Activated T-cell treated with anti-CD3 and anti-CD28 coated beads, Interleukin-2, amount 50 U/mL, for 4 hours (primary cell): ENCODE measurements at regions not wholly inside any gene's neighbourhood (a gene's known extent, or its start where the extent isn't known, plus 50 kb on each side); places are given as distances from the start of the nearest gene placed in this dataset.

Source experiments
- ATAC-seq, 2 donors: fragments of 200-7000 bp; cut with Tn5 transposase; one replicate each; pipeline ENCODE4 v1.10.0; 2021
- DNase-seq: peaks from one replicate; pipeline ENCODE4 v3.0.0-alpha.2; 2020
- H3K27me3 Mint-ChIP-seq: one replicate; pipeline ENCODE4 v1.8.0; 2021; ENCODE audit warnings: low read depth, mixed read lengths
- H3K36me3 Mint-ChIP-seq: one replicate; pipeline ENCODE4 v1.8.0; 2022; ENCODE audit warnings: mixed read lengths; ENCODE audit not compliant: insufficient read depth
- H3K4me1 Mint-ChIP-seq: one replicate; pipeline ENCODE4 v1.8.0; 2021; ENCODE audit warnings: low read depth, mixed read lengths
- H3K4me3 Mint-ChIP-seq: one replicate; pipeline ENCODE4 v1.8.0; 2021; ENCODE audit warnings: mild to moderate bottlenecking, moderate library complexity, mixed read lengths
- H3K9me3 Mint-ChIP-seq: one replicate; pipeline ENCODE4 v1.8.0; 2021; ENCODE audit warnings: mixed read lengths

DNA sequence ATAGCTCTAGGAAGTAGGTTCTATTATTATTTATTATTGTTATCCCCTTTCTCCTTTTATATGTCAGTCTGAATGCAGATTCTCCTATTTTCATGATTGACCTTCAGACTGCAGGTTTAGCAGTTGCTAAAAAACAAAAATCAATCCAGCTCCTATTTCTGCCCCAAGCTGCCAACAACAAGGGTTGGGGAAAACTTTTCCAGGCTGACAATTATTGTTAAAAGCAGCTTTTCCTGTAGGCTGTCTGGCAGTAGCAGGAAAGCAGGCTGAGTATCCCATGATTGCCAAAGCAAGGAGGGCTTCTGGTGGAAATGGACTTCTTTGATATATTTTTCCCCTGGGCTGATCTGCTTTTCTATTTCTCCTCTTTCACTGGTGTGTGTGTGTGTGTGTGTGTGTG is 78.0 kb upstream of the CTLA4 start:
- Mint-ChIP-seq H3K4me1 (peaks cover 2% of the 10 kb centered on the region), H3K36me3 (no peaks in the 10 kb centered on the region), H3K27me3 (no peaks in the 10 kb centered on the region), H3K4me3 (no peak overlapping the region), H3K9me3 (no peaks in the 10 kb centered on the region)
- DNase-seq: no peak
- ATAC-seq: no peak

DNA sequence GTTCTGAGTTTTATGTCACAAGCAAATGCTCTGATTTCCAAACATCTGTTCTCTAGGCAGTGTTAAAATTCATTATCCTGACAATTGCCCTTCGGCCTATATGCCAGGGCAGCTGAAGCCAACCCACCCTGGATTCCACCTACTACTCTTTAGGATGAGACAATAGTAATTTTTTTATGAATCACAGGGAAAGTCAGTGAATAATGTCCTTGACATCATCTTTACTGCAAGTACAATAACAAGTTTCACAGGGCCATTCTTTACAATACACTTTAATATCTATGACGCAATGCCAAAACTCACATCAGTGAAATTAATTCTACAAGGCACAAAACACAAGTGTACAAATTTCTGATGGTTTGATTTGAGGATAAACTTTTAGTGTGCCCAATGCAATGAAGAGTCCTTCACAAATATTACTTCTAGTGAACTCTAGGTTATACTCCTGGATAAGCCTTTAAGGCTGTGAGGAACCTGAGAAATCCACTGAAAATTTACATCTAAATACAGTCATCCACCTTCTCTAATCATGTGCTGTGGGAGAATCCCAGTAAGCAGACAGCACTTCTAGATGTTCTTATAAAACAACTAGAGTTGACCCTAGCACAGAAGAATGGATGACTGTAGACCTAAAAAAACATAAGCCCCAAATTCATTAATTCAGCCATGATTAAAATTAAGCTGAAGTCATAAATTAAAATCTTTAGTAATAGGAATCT is 77.3 kb upstream of the CTLA4 start:
- Mint-ChIP-seq H3K9me3 (no peaks in the 10 kb centered on the region), H3K36me3 (no peaks in the 10 kb centered on the region), H3K27me3 (no peaks in the 10 kb centered on the region), H3K4me1 (no peaks in the 10 kb centered on the region), H3K4me3 (no peak overlapping the region)
- no peak for ATAC-seq
- no peak for DNase-seq

GRCh38 chr2:203796248-203797010 is 71.1 kb upstream of the CTLA4 start:
- no peaks in the 10 kb centered on the region for H3K27me3 Mint-ChIP-seq
- peaks cover 4% of the 10 kb centered on the region for H3K36me3 Mint-ChIP-seq
- ATAC-seq (no peak), DNase-seq (no peak)
- H3K4me3 Mint-ChIP-seq: no peak overlapping the region
- H3K9me3 Mint-ChIP-seq: peaks cover 8% of the 10 kb centered on the region
- H3K4me1 Mint-ChIP-seq: peaks cover 25% of the 10 kb centered on the region

- Mint-ChIP-seq H3K4me3 (no peak overlapping the region), H3K4me1 (peaks cover 27% of the 10 kb centered on the region), H3K36me3 (peaks cover 4% of the 10 kb centered on the region), H3K9me3 (peaks cover 11% of the 10 kb centered on the region), H3K27me3 (no peaks in the 10 kb centered on the region)
- DNase-seq (no peak), ATAC-seq (no peak)
Measured at GRCh38 chr2:203797276-203797675, 70.3 kb upstream of the CTLA4 start.

GRCh38 chr2:203797712-203798111 is 69.9 kb upstream of the CTLA4 start:
- Mint-ChIP-seq H3K4me3 (no peak overlapping the region), H3K36me3 (peaks cover 4% of the 10 kb centered on the region), H3K4me1 (peaks cover 32% of the 10 kb centered on the region), H3K9me3 (peaks cover 11% of the 10 kb centered on the region), H3K27me3 (no peaks in the 10 kb centered on the region)
- no peak for DNase-seq
- ATAC-seq: peak in 1 of 2 donors; percentile 25

DNA sequence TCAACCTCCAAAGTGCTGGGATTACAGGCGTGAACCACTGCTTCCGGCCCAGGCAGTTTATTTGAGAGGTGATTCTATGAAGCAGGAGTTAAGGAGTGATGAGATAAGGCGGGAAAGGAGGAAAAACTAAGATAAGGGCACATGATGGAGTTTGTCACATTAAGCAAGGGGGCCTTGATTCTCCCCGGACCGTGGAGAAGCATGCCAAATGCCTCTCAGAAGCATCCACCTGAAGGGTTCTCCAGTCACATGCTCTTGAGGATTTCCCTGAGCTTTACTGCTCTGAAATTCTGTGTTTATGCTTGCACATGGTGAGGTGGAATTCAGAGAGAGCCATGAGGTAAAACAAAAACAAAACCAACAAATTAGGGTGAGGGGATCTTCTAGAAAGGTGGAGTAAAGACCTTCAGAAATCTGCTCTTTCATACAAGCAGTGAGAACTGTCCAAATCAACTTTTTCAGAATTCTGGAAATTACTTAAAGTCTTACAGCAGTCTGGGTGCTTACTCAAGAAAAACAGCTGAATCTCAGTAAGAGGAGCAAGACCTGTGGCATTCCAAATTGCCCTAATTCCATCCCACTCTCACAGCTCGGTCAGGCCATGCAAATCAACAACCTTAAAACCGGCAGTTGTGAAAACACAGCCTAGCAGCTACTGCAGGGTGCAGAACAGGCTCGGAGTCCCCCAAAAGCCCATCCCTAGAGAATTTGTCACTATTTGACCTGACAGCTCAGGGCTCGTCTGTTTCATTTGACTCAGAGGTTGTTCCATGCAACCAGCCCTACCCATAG is 69.1 kb upstream of the CTLA4 start:
- H3K9me3 Mint-ChIP-seq: peaks cover 11% of the 10 kb centered on the region
- ATAC-seq: no peak
- no peak for DNase-seq
- no peaks in the 10 kb centered on the region for H3K27me3 Mint-ChIP-seq
- peaks cover 4% of the 10 kb centered on the region for H3K36me3 Mint-ChIP-seq
- no peak overlapping the region for H3K4me3 Mint-ChIP-seq
- peaks cover 40% of the 10 kb centered on the region for H3K4me1 Mint-ChIP-seq

GRCh38 chr2:203799908-203800307 is 67.7 kb upstream of the CTLA4 start:
- Mint-ChIP-seq H3K27me3 (no peaks in the 10 kb centered on the region), H3K9me3 (peaks cover 14% of the 10 kb centered on the region), H3K36me3 (peaks cover 4% of the 10 kb centered on the region), H3K4me3 (no peak overlapping the region), H3K4me1 (peaks cover 53% of the 10 kb centered on the region)
- ATAC-seq: peak; percentile 60 to 65
- DNase-seq: no peak

- peaks cover 60% of the 10 kb centered on the region for H3K4me1 Mint-ChIP-seq
- H3K4me3 Mint-ChIP-seq: no peak overlapping the region
- no peak for ATAC-seq
- no peaks in the 10 kb centered on the region for H3K27me3 Mint-ChIP-seq
- peaks cover 17% of the 10 kb centered on the region for H3K9me3 Mint-ChIP-seq
- no peak for DNase-seq
- peaks cover 4% of the 10 kb centered on the region for H3K36me3 Mint-ChIP-seq
Measured at GRCh38 chr2:203800783-203801182, 66.8 kb upstream of the CTLA4 start.

GRCh38 chr2:203802342-203803052 is 65.1 kb upstream of the CTLA4 start:
- Mint-ChIP-seq H3K9me3 (peaks cover 22% of the 10 kb centered on the region), H3K36me3 (peaks cover 4% of the 10 kb centered on the region), H3K4me3 (peak overlapping the region; percentile 29), H3K4me1 (peaks cover 73% of the 10 kb centered on the region), H3K27me3 (no peaks in the 10 kb centered on the region)
- ATAC-seq (peak; percentile 78 to 79), DNase-seq (peak; percentile 20)

GRCh38 chr2:203803053-203803429 is 64.5 kb upstream of the CTLA4 start:
- Mint-ChIP-seq H3K4me3 (peak overlapping the region; percentile 29), H3K4me1 (peaks cover 74% of the 10 kb centered on the region), H3K36me3 (peaks cover 4% of the 10 kb centered on the region), H3K27me3 (no peaks in the 10 kb centered on the region), H3K9me3 (peaks cover 22% of the 10 kb centered on the region)
- peak in 1 of 2 donors; percentile 30 for ATAC-seq
- no peak for DNase-seq

GRCh38 chr2:203804070-203804469 is 63.5 kb upstream of the CTLA4 start:
- H3K9me3 Mint-ChIP-seq: peaks cover 22% of the 10 kb centered on the region
- peak overlapping the region; percentile 3 for H3K4me3 Mint-ChIP-seq
- H3K4me1 Mint-ChIP-seq: peaks cover 74% of the 10 kb centered on the region
- H3K27me3 Mint-ChIP-seq: no peaks in the 10 kb centered on the region
- peak; percentile 9 for DNase-seq
- H3K36me3 Mint-ChIP-seq: peaks cover 4% of the 10 kb centered on the region
- ATAC-seq: peak; percentile 35 to 41

GRCh38 chr2:203804764-203805485 is 62.6 kb upstream of the CTLA4 start:
- DNase-seq: no peak
- Mint-ChIP-seq H3K36me3 (peaks cover 4% of the 10 kb centered on the region), H3K4me3 (peak overlapping the region; percentile 53), H3K4me1 (peaks cover 76% of the 10 kb centered on the region), H3K9me3 (peaks cover 22% of the 10 kb centered on the region), H3K27me3 (no peaks in the 10 kb centered on the region)
- no peak for ATAC-seq

GRCh38 chr2:203805486-203805838 is 62.1 kb upstream of the CTLA4 start:
- Mint-ChIP-seq H3K4me1 (peaks cover 76% of the 10 kb centered on the region), H3K9me3 (peaks cover 22% of the 10 kb centered on the region), H3K4me3 (no peak overlapping the region), H3K36me3 (peaks cover 4% of the 10 kb centered on the region), H3K27me3 (no peaks in the 10 kb centered on the region)
- ATAC-seq (no peak), DNase-seq (no peak)
